Bone marrow (tissue), 2 donors: ENCODE measurements at regions not wholly inside any gene's neighbourhood (a gene's known extent, or its start where the extent isn't known, plus 50 kb on each side); places are given as distances from the start of the nearest gene placed in this dataset.

Experiments
- DNase-seq, 2 donors: peaks; one replicate each; lab custom pipeline; 2025; lab: John Stamatoyannopoulos, UW

DNA sequence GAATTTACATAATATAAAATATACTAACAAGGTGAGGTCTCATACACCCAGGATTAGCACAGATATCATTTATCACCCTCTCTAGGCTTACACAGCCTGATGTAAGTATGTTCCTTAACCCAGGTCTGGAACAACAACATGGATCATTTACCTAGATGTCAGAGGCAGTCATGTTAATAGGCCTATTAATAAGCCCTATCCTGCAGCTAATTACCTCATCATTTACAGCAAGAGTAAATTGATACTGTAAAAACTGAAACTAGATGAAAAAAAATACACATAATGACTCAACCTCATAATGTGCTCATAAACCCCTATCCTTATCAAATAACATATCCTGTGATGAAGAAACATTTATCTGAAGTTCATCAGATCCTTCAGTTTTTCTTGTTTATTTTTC is 334.3 kb upstream of the MANEA start:
- DNase-seq = no peak

DNA sequence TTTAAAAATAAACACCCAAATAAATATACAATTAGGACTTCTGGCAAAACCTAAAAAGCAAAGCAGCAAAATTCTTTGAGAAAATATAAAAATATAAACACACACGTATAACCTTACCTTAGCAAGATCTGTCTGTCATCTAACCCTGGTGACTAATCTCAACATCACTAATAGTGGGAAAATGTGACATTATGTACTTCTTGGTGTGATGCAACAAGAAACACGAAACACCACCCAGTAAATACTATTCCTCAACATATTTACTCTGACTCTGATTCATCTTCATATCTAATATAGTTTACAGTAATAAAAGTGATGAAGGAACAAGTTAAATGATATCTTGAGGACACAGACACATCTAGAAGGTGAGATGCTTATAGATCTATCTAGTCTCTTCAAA is 332.6 kb upstream of the MANEA start:
- DNase-seq = no peak

DNA sequence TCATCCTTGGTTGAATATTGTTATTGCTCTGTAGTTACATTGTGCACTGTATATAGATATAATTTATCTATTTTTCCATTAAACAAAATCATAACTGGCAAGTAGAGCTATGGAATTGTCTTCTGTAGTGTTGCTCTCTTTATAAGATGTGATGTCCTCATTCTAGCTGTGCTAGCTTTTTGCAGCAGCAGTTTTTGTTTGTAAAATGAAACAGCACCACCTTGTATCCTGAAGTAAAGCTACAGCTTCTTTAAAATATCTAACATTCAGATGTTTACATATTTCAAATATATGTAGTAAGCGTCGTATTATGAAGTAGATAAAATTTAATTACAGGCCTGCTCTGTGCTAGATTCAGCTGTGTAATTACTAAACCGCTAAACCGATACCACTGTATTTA is 328.8 kb upstream of the MANEA start:
- no peak for DNase-seq

DNA sequence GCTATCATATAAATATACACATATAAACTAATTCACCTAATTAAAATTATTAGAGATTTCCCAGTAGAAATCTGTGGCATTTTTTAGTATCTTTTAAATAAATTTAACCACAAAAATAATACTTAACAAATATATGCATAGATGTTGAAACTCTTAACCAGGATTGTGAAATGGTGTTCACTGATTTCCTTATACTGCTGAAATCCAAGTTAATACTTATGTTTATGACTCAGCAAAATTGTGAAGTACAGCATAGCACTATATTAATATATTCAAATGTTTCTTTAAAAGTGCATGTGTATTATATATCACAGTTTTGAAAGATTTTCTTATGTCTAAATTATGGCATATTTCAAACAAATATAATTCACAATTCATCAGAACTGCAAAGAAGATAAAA is 328.2 kb upstream of the MANEA start:
- no peak for DNase-seq

DNA sequence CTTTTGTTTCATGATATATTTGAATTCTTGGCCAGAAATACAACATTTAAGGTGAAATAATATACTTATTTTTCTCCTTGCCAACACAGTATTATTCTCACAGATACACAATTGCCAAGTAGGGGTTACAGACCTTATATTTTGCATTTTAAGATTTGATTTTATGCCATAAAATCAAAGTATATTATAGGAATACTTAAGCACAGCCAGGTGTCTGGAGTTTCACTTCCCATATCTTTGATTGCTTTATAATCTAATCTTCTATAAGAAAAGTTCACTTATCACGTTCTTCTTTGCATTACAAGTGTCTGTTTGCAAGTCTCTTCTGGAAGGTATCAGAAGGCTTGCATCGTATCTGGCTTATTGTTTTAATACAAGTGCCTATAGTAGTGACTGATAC is 327.7 kb upstream of the MANEA start:
- DNase-seq = no peak

DNA sequence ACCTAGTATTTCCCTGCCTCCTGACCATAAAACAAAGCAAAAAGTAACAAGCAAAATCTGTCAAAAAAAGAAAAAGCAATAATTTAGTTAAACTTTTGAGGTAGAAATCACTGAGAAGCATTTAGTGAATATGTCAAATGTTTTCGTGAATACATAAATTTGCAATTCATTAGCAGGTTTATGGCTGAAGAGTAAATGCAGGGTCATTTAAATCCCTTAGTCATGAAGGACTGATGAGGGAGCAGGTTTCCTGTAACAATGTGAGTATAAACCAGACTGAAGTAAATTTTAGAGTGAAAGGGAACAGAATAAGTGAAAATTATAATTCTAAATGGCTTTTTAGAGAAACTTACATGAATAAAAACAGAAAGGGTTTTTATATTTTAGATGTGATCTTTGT is 313.5 kb upstream of the MANEA start:
- no peak for DNase-seq

DNA sequence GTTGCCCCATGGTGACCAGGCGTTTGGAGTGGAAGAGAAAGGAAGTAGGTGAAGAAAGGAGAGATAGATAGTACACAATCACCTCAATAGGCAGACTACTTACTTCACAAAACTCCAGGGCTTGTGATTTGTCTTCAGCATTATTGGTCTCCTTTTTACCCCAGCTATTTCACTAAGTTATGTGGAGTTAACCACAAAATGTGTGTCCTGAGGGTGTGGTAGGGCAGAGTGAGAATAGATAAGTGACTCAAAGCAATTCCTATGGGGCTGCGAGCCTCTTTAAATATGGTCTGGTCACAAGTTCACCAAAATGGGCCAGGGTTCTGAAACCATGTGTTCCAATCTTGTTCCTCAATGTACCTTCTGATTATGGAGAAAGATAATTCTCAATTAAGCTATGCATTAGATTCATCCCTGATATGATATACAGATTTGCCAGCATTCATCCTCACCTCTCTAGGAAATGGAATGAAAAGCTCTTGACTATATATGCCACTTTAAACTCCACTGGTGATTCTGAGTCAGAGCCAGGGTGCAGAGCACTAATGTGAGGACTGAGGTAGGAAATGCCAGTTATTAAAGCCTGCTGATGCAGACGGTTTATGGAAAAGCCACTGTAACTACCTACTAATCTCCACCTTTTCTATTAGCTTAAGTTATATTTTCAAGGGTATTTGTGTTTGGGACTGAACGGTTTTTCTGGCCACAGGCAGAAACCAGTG is 310.6 kb upstream of the MANEA start:
- no peak for DNase-seq

DNA sequence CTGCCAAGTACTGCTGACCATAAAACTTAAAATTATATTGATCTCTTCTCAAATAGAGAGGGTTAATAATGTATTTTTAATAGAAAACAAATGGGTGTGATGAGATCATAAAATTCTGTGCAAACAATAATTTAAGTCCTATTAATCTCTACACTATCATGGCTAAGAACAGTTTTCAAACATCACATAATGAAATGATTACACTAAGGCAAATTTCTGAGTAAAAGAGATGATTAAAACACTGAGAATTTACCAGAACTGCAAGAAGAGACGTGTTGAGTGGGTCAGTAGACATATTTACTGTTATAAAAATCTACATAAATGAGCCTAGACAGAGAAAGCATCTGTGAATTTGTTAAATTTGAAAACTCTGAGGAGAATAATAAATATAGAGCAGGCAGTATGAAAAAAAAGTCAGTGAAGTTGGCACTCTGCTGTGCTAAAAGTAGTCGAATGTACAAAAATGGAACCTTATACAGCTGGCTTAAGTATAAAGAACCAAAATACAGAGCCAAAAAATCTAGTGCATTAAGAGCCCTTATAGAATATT is 302.6 kb upstream of the MANEA start:
- DNase-seq = no peak

DNA sequence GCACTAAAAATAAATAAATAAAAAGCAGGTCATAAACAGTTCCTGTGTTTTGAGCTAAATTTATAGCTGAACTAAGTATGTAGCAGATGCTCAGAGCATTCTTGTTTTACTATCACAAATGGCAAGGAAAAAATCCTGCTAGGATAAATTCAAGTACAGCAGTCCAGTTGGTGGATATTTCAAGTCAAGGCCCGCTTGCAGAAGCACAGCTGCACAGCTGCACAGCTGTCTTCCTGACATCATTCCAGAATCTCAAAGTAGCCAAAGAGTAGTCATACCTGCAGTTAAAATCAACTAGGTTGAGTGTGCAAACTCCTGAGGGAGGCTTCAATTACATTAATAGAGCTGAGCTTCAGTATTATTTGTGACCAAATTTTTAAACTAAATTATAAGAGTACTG is 297.7 kb upstream of the MANEA start:
- DNase-seq = no peak

DNA sequence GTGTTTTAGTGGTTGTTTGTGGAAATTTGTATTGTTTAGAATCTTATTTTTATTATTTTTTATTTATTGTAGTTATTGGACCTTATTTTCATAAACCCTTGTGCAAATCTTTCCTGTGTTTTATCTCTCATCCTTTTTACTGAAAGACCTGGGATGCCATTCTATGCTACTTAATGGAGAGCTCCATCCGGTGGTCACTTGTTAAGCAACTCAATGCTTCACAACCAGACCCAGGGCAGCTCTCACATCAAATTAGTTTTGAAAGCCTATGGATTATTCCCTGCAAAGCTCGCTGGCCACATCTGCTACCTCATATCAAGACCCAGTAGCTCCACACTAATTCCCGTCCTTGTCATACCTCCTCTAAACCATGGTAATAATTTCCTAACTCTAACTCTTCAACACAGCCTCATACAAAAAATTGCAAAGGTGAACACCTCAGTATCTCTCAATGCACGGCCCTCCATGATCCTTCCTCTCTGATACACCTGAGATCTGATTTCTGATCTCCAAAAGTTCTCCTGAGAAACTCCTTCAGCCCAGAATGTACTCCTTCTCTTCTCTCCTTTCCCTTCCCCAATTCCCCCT is 296.6 kb upstream of the MANEA start:
- no peak for DNase-seq

DNA sequence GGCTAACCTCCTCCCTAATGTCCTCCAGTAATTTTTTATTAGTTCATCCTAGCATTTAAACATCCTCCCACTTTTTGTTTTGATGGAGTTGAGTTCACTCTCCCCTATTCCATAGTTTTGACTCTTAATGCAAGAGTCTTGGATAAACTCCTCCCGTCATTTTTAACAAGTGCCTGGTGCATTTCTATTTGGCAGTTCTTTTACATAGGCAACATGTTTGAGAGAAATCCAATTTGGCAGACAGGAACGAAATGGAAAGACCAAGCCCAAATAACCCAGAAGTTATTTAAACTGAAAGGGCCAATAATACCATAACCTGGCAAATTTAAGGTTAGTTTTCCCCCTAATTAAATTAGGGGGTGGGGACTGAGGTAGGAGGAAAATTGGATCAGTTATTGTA is 291.5 kb upstream of the MANEA start:
- DNase-seq = no peak

DNA sequence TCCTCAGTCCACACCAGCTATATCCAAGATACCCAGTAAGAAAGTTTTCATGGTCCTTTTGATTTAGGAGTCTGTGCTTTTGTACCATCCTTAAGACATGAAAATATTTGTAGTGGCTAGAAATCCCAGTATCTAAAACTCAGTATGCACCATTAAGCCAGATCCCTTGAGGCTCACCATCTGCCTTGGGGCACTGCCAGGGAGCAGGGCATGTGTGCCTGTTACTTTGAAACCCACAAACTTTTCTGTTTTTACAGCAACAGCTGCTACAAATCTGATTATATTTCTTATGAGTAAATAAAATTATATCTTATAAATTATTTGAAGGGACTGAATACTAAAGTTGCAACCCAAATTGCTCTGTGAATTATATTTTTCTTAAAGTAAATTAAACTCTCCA is 290.5 kb upstream of the MANEA start:
- no peak for DNase-seq

DNA sequence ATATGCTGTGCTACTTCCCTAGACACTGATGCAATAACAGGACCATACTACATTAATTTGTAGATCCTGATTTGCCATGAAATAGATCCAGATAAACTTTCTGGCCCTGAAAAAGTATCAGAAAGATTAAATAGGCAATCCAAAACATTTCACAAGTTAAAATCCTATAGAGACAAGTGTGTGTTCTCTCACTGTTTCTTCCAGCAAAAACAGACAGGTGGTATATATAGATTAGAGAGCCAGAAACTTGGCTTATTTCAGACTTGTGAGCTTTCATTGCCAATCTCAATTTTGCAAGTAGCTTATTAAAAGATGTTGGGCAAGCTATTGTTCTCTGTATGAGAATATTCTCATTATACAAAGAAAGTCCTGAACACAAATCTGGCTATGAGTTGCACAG is 289.1 kb upstream of the MANEA start:
- no peak for DNase-seq

DNA sequence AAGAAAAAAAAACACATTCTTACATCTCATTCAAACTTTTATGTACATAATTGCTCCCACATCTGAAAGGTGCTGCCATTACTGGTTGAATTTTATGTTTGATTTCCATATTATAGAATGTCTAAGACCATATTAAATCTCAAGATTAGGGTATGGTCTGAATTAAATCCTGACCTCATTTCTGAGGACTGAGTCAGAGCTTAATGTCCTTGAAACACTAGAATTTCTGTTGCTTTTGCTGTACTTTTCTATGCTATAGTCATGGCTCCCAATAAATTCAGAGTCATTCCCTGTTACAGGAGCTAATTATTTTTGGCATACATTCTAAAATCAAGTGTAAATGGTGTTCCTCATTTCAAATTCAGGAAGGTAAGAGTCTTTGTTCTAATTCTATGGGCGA is 285.3 kb upstream of the MANEA start:
- no peak for DNase-seq

DNA sequence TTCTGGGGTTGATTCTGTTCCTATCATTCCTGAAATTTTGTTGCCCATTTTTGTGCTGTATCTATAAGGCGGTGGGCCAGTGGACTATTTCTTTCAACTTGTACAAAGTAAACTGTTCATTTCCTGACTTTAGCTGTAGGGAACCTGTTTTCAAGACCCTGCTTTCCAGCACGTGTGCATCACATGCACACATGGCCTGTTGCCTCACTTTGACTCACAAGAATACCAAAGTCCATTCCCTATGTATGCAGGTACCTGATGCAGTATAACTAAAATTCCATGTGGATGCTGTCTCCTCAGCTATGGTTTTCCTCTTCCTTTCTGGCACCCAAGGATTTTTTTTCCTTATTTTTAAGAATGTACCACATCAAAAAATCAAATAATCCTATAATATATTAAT is 284.1 kb upstream of the MANEA start:
- DNase-seq = no peak

DNA sequence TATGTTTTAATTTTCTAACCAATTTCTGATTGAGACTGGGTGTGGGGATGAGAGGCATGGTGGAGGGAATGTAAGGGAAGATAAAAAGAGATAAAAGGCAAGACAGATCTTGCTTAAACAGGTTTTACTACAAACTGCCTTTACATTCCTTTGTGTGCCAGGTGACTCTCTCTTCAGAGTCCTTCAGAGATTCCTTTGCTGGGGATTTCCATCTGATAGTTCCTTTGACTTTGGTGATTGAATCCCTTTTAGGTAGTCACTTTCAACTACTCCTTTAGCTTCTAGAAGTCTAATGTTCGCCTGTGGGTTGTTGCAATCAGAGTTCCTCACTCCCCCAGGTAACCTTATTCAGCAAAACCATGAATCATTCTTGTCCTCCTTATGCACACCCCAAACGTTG is 283.3 kb upstream of the MANEA start:
- no peak for DNase-seq

DNA sequence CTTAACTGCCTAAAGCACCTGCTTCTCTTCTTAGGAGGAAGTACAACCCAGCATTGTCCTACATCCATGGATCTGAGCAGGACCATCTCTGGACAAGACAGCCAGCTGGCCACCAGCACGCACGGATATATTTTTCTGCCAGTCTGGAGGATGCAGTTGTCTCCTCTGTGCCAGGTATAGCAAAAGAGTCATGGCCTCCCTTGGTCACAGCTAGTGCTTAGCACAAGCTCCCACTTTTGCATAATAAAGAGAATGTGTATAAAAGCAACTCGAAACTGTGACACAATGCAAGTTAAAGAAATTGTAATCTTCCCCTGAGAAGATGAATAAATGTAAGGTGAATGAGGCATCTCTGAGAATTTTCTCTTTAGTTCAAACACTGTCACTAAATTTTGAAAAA is 267.8 kb upstream of the MANEA start:
- no peak for DNase-seq

DNA sequence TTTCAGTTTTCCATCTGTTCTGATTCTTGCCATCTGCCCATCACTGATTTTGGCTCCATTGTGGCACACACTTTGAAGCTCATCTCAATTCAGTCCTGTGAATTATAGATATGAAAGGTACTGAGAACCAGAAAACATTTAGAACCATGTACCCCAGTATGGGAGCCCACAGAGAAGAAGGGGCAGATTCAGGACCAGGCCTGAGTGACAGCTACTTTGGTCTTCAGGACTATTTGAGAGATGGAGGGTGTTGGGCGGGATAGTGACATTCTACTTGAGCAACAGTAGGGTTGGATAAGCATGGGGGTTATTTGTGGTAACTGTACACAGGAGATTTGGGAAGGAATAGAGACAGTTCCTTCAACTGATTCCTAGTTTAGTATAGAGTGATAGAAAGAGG is 259.2 kb upstream of the MANEA start:
- DNase-seq = no peak

DNA sequence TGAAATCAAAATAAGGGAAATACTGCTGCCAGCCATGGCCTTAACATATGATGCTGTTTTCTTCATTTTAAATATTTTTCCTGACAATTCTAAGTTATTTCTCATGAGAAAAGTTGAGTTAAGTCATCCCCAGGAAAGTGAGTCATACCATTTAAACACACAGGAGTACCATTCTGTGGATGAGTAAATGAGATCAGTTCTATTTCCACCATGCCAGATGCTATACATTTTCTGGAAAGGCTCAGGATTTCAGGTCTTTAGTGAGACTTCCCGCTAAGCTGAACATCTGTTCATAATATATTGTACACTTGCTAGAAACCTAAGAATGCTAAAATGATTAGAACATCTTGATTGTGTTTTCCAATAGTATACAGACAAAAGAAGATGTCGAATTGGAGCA is 256.2 kb upstream of the MANEA start:
- DNase-seq = no peak

DNA sequence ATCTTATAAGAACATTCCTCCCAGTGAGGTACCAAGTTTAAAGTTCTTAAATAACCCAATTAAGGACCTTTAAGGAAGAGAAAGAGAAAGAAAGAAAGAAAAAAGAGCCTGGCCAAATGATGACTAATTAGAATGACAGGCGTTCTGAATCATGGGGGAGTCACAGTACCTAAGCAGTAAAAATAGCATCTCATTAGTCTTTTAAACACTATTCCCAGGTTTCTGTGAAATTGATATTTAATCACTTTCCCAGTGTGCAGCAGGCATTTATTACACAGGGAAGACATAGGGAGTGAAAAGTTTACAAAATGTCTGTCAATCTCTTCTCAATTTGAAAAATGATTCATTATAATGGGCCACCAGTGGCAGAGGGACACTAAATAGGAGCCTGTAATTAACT is 251.4 kb upstream of the MANEA start:
- DNase-seq = no peak

DNA sequence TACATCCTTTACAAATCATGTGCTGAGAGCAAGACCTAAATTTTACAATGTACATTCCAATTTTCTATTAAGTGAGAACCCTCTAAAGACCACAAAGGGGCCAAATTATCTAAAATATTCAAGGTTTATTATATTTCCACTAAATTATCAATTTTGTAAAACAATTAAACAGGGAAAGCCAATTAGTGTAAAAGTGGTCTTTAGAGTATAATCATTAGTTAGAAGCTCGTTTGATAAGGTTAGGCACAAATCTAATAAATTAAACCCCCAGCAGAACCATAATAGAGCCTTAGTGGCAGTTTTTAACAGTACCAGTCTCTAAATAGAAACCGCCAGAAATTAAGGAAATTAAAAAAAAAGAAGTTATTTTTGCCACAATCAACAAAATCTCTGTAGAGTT is 249.1 kb upstream of the MANEA start:
- no peak for DNase-seq

DNA sequence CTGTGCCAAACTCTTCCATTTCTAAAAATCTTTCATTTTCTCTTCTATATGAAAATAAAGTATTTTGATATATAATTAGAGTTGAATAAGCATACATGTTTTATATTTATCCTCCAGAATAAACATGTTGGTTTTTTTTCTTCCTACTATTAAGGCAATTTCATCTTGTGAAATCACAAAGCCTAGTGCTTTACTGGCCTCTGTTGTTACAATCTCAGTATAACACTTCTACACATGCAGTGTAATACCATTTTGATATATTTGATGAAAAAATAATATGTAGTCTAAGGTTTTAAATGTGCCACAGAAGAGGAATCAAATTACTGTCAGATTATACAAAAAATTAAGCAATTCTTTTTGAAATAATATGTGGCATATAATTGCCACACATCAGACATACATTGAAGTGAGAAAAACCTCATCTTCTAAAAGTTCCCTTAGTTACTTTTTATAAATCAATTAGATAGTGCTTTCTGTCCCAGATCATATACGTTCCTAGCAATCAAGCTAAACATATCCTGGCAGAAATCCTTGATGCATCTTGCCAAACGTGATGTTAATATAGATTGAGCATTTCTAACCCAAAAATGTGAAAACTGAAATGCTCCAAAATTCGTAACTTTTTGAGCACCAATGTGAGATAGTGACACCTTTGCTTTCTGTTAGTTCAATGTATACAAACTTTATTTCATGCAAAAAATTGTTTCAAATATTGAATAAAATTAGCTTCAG is 225.1 kb upstream of the MANEA start:
- no peak for DNase-seq

DNA sequence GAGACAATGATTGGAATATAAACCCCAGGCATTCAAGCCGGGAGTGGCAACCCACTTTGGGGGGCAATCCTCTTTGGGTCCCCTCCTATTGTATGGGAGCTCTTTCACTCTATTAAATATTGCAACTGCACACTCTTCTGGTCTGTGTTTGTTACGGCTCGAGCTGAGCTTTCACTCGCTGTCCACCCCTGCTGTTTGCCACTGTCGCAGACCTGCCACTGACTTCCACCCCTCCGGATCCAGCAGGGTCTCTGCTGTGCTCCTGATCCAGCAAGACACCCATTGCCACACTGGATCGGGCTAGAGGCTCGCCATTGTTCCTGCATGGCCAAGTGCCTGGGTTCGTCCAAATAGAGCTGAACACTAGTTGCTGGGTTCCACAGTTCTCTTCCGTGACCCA is 222.8 kb upstream of the MANEA start:
- no peak for DNase-seq
